ENCODE measurements at regions not wholly inside any gene's neighbourhood (a gene's known extent, or its start where the extent isn't known, plus 50 kb on each side); places are given as distances from the start of the nearest gene placed in this dataset.

GRCh38 chr4:43351970-43352806 is 459.7 kb downstream of the GRXCR1 start:
- DNase-seq, result no peak

- no peak for DNase-seq
Measured at GRCh38 chr4:43352859-43353258, 460.3 kb downstream of the GRXCR1 start.

- DNase-seq, result no peak
Measured at GRCh38 chr4:43353552-43353951, 461.0 kb downstream of the GRXCR1 start.

GRCh38 chr4:43356786-43357185 is 464.3 kb downstream of the GRXCR1 start:
- no peak for DNase-seq

- DNase-seq, result no peak
Measured at GRCh38 chr4:43357252-43357974, 464.9 kb downstream of the GRXCR1 start.

GRCh38 chr4:43360296-43360695 is 467.8 kb downstream of the GRXCR1 start:
- DNase-seq, result no peak

GRCh38 chr4:43362875-43363636 is 470.5 kb downstream of the GRXCR1 start:
- no peak for DNase-seq

GRCh38 chr4:43369036-43369594 is 476.6 kb downstream of the GRXCR1 start:
- DNase-seq, result no peak

- no peak for DNase-seq
Measured at GRCh38 chr4:43373201-43373600, 480.7 kb downstream of the GRXCR1 start.

GRCh38 chr4:43374216-43374751 is 481.8 kb downstream of the GRXCR1 start:
- DNase-seq, result no peak

GRCh38 chr4:43379016-43379415 is 486.5 kb downstream of the GRXCR1 start:
- DNase-seq, result no peak

- DNase-seq, result no peak
Measured at GRCh38 chr4:43380093-43380492, 487.6 kb downstream of the GRXCR1 start.

GRCh38 chr4:43391069-43391468 is 498.6 kb downstream of the GRXCR1 start:
- DNase-seq, result no peak

- DNase-seq, result no peak
Measured at GRCh38 chr4:43394976-43395375, 502.5 kb downstream of the GRXCR1 start.

GRCh38 chr4:43399726-43400125 is 507.2 kb downstream of the GRXCR1 start:
- DNase-seq, result no peak

GRCh38 chr4:43402393-43402792 is 509.9 kb downstream of the GRXCR1 start:
- no peak for DNase-seq

GRCh38 chr4:43410636-43411035 is 518.1 kb downstream of the GRXCR1 start:
- DNase-seq, result no peak

- no peak for DNase-seq
Measured at GRCh38 chr4:43411226-43411625, 518.7 kb downstream of the GRXCR1 start.

- DNase-seq, result no peak
Measured at GRCh38 chr4:43423276-43423675, 530.8 kb downstream of the GRXCR1 start.

GRCh38 chr4:43425206-43425605 is 532.7 kb downstream of the GRXCR1 start:
- no peak for DNase-seq

GRCh38 chr4:43435291-43435690 is 542.8 kb downstream of the GRXCR1 start:
- no peak for DNase-seq

GRCh38 chr4:43452948-43453347 is 560.4 kb downstream of the GRXCR1 start:
- DNase-seq, result no peak

GRCh38 chr4:43456383-43456782 is 563.9 kb downstream of the GRXCR1 start:
- no peak for DNase-seq
